ENCODE measurements at regions not wholly inside any gene's neighbourhood (a gene's known extent, or its start where the extent isn't known, plus 50 kb on each side); places are given as distances from the start of the nearest gene placed in this dataset.
"Not testable (repeated sequence)": the region's sequence is repeated elsewhere in the genome, so short reads cannot be mapped to it uniquely, and the experiment has no call there.

- Histone ChIP-seq H3K4me3 (no peak overlapping the region), H3K27me3 (ENCODE audit: insufficient read depth) (no peaks in the 10 kb centered on the region), H4K20me1 (replicated peaks; ENCODE audit: insufficient read depth) (no peaks in the 10 kb centered on the region), H3K4me1 (ENCODE audit: insufficient read depth) (no peaks in the 10 kb centered on the region), H3F3A (replicated peaks; ENCODE audit: low read depth) (no peaks in the 10 kb centered on the region), H3K27ac (ENCODE audit: low read depth) (no peak overlapping the region), H3K9me2 (ENCODE audit: insufficient read depth) (no peaks in the 10 kb centered on the region), H3K79me2 (replicated peaks; ENCODE audit: insufficient read depth) (no peaks in the 10 kb centered on the region), H3K4me2 (no peak overlapping the region), H3K36me3 (ENCODE audit: insufficient read depth) (no peaks in the 10 kb centered on the region), H2AFZ (peak overlapping the region; percentile 97)
- Mint-ChIP-seq H3K27me3 (ENCODE audit: insufficient read depth, low read depth, poor library complexity) (no peaks in the 10 kb centered on the region), H3K4me3 (no peak overlapping the region), H3K4me1 (peaks cover 7% of the 10 kb centered on the region; the same call in 1 of the 3 replicates), H3K36me3 (ENCODE audit: low read depth) (no peaks in the 10 kb centered on the region), H3K9me3 (no peaks in the 10 kb centered on the region), H3K27ac (peak overlapping the region; percentile 66)
- peak; percentile 32 for DNase-seq (ENCODE audit: low spot score)
- no peak for TF ChIP-seq STAT1 (IDR thresholded peaks at IDR 0.05; ENCODE audit: unreplicated experiment)
- ATAC-seq, result peak; percentile 29; the same call in 2 of the 3 replicates
Measured at GRCh38 chr6:126983779-126984178, 134.7 kb upstream of the RSPO3 start.

GRCh38 chr6:126988125-126988524, 130.3 kb upstream of the RSPO3 start:
- not testable (repeated sequence) for H2AFZ ChIP-seq; H3K9me3 Mint-ChIP-seq; H3K4me2 ChIP-seq; H3K27ac ChIP-seq (ENCODE audit: low read depth); ATAC-seq; H3K4me3 Mint-ChIP-seq; H3K36me3 ChIP-seq (ENCODE audit: insufficient read depth); H3F3A ChIP-seq (replicated peaks; ENCODE audit: low read depth); H4K20me1 ChIP-seq (replicated peaks; ENCODE audit: insufficient read depth); H3K27ac Mint-ChIP-seq; H3K36me3 Mint-ChIP-seq (ENCODE audit: low read depth); H3K4me1 Mint-ChIP-seq; DNase-seq (ENCODE audit: low spot score); H3K4me3 ChIP-seq; H3K9me2 ChIP-seq (ENCODE audit: insufficient read depth); H3K4me1 ChIP-seq (ENCODE audit: insufficient read depth); H3K27me3 Mint-ChIP-seq (ENCODE audit: insufficient read depth, low read depth, poor library complexity); H3K27me3 ChIP-seq (ENCODE audit: insufficient read depth); H3K79me2 ChIP-seq (replicated peaks; ENCODE audit: insufficient read depth)

GRCh38 chr6:127000631-127001030, 117.8 kb upstream of the RSPO3 start:
- Mint-ChIP-seq H3K4me3 (no peak overlapping the region), H3K4me1 (no peaks in the 10 kb centered on the region), H3K9me3 (no peaks in the 10 kb centered on the region), H3K36me3 (ENCODE audit: low read depth) (no peaks in the 10 kb centered on the region), H3K27me3 (ENCODE audit: insufficient read depth, low read depth, poor library complexity) (no peaks in the 10 kb centered on the region), H3K27ac (no peak overlapping the region)
- ATAC-seq (no peak), DNase-seq (ENCODE audit: low spot score) (no peak)
- no peak overlapping the region for H3K27ac ChIP-seq (ENCODE audit: low read depth)
- no peak overlapping the region for H2AFZ ChIP-seq
- H3K4me3 ChIP-seq, result no peak overlapping the region
- H3K4me2 ChIP-seq, result no peak overlapping the region
- no peaks in the 10 kb centered on the region for H3K9me2 ChIP-seq (ENCODE audit: insufficient read depth)
- H3K27me3 ChIP-seq (ENCODE audit: insufficient read depth), result no peaks in the 10 kb centered on the region
- no peaks in the 10 kb centered on the region for H3K36me3 ChIP-seq (ENCODE audit: insufficient read depth)
- no peaks in the 10 kb centered on the region for H3K4me1 ChIP-seq (ENCODE audit: insufficient read depth)
- H3K79me2 ChIP-seq (replicated peaks; ENCODE audit: insufficient read depth), result no peaks in the 10 kb centered on the region
- H4K20me1 ChIP-seq (replicated peaks; ENCODE audit: insufficient read depth), result no peaks in the 10 kb centered on the region
- H3F3A ChIP-seq (replicated peaks; ENCODE audit: low read depth), result no peaks in the 10 kb centered on the region
- TF ChIP-seq REST (IDR thresholded peaks at IDR 0.05; ENCODE audit: unreplicated experiment), result no peak
- no peak for TF ChIP-seq CREB1 (CRISPR knock-in tag; IDR thresholded peaks at IDR 0.05; ENCODE audit: low read depth)
- TF ChIP-seq NANOG (IDR thresholded peaks at IDR 0.05; ENCODE audit: borderline replicate concordance), result no peak
- TF ChIP-seq CTCF (conservative IDR thresholded peaks at IDR 0.05; ENCODE audit: low read depth in 2 of 2), result no peak
- no peak for TF ChIP-seq ETS1 (IDR thresholded peaks at IDR 0.05)
